H1 (cell line): ENCODE measurements at regions not wholly inside any gene's neighbourhood (a gene's known extent, or its start where the extent isn't known, plus 50 kb on each side); places are given as distances from the start of the nearest gene placed in this dataset.

Experiments used
- CTCF ChIA-PET: fragments of 300-600 bp; sonication (Branson Sonifier 250); formaldehyde crosslinking; loops from one replicate; lab custom pipeline; 2021; ENCODE audit not compliant: partially characterized antibody; lab: Charles Lee
- POLR2A ChIA-PET: fragments of 300-600 bp; sonication (Branson Sonifier 250); formaldehyde crosslinking; loops from one replicate; lab custom pipeline; 2021; ENCODE audit warnings: inconsistent platforms; ENCODE audit not compliant: partially characterized antibody; lab: Charles Lee
- DNase-seq, 2 experiments: peaks; one replicate each; pipeline versions ENCODE4 v3.0.0 to v3.0.0-alpha.2; 2010 to 2022; ENCODE audit warnings: low spot score in 2 of 2, low read depth in 1 of 2, mixed read lengths in 1 of 2
- FAIRE-seq: peaks from 2 replicates; lab custom pipeline; 2011; peaks lifted over from hg19 to GRCh38; lab: Jason Lieb, UNC
- H2AFZ ChIP-seq: 2 replicates; pipeline ENCODE4 v1.8.1; 2012; ENCODE audit warnings: low read length, inconsistent platforms
- H2AK5ac ChIP-seq: 2 replicates; pipeline ENCODE4 v1.6.1; 2013; ENCODE audit warnings: low read depth, low read length
- H2BK120ac ChIP-seq: replicated peaks from 2 replicates; pipeline ENCODE3; 2013; ENCODE audit warnings: low read depth, low read length, inconsistent platforms
- H2BK12ac ChIP-seq: 2 replicates; pipeline ENCODE4 v1.6.1; 2013; ENCODE audit warnings: low read depth, low read length
- H2BK15ac ChIP-seq: 2 replicates; pipeline ENCODE4 v1.6.1; 2013; ENCODE audit warnings: low read length
- H2BK20ac ChIP-seq: 2 replicates; pipeline ENCODE4 v1.6.1; 2013; ENCODE audit warnings: low read length
- H2BK5ac ChIP-seq: 2 replicates; pipeline ENCODE4 v1.6.1; 2013; ENCODE audit warnings: low read depth, low read length
- H3K14ac ChIP-seq: 2 replicates; pipeline ENCODE4 v1.6.1; 2013; ENCODE audit warnings: inconsistent platforms; ENCODE audit not compliant: insufficient read length
- H3K18ac ChIP-seq: 2 replicates; pipeline ENCODE4 v1.6.1; 2013; ENCODE audit warnings: low read length; ENCODE audit errors: extremely low read depth
- H3K23ac ChIP-seq: 2 replicates; pipeline ENCODE4 v1.6.1; 2013; ENCODE audit warnings: inconsistent platforms; ENCODE audit not compliant: insufficient read length
- H3K23me2 ChIP-seq: 2 replicates; pipeline ENCODE4 v1.6.1; 2013; ENCODE audit warnings: low read depth, low read length
- H3K27ac ChIP-seq: 2 replicates; pipeline ENCODE4 v1.6.1; 2011; ENCODE audit warnings: low read depth, low read length, inconsistent platforms
- H3K27me3 ChIP-seq, 4 experiments: replicated peaks in 1 of 4; 1 replicate in 1 of 4; 2 replicates in 3 of 4; pipeline versions ENCODE4 v1.6.1 to v1.8.1; 2011 to 2013; ENCODE audit warnings: low read length in 3 of 4, mild to moderate bottlenecking in 3 of 4, inconsistent platforms in 2 of 4, mixed read lengths in 2 of 4, moderate library complexity in 1 of 4; ENCODE audit not compliant: control insufficient read depth in 3 of 4, insufficient read depth in 3 of 4; ENCODE audit errors: extremely low read depth in 1 of 4
- H3K36me3 ChIP-seq, 4 experiments: 2 replicates each; pipeline versions ENCODE4 v1.6.1 to v1.8.1; 2011 to 2013; ENCODE audit warnings: mild to moderate bottlenecking in 4 of 4, low read length in 3 of 4, moderate library complexity in 2 of 4, control low read depth in 1 of 4, inconsistent platforms in 1 of 4; ENCODE audit not compliant: insufficient read depth in 4 of 4, control insufficient read depth in 2 of 4
- H3K4ac ChIP-seq: replicated peaks from 2 replicates; pipeline ENCODE3; 2013; ENCODE audit warnings: low read length, low read depth, mixed read lengths, inconsistent platforms; ENCODE audit not compliant: insufficient read length
- H3K4me1 ChIP-seq, 4 experiments: replicated peaks in 1 of 4; 1 replicate in 1 of 4; 2 replicates in 3 of 4; pipeline versions ENCODE4 v1.6.1 to v1.8.1; 2011 to 2013; ENCODE audit warnings: low read length in 3 of 4, inconsistent platforms in 2 of 4, mixed read lengths in 1 of 4; ENCODE audit not compliant: insufficient read depth in 4 of 4, control insufficient read depth in 3 of 4
- H3K4me2 ChIP-seq, 2 experiments: 2 replicates each; pipeline versions ENCODE4 v1.6.1 to v1.8.1; 2011 to 2013; ENCODE audit warnings: low read depth in 2 of 2, low read length in 2 of 2, control low read depth in 1 of 2, inconsistent platforms in 1 of 2, mild to moderate bottlenecking in 1 of 2; ENCODE audit not compliant: insufficient read depth in 1 of 2
- H3K4me3 ChIP-seq, 4 experiments: fragments of 200-600, 300-600 bp in 1 of 4; sonication (generic), shearing (Covaris generic), sonication (Bioruptor Twin) in 1 of 4; 2 replicates each; pipeline versions ENCODE4 v1.5.1 to v1.8.1; 2011 to 2016; ENCODE audit warnings: low read length in 4 of 4, low read depth in 3 of 4, control low read depth in 2 of 4, inconsistent platforms in 2 of 4, mild to moderate bottlenecking in 2 of 4, mixed read lengths in 1 of 4, moderate library complexity in 1 of 4; ENCODE audit not compliant: insufficient read depth in 2 of 4; ENCODE audit errors: extremely low read depth in 1 of 4
- H3K56ac ChIP-seq: replicated peaks from 2 replicates; pipeline ENCODE3; 2013; ENCODE audit warnings: low read depth, mild to moderate bottlenecking, mixed read lengths, low read length, inconsistent platforms; ENCODE audit not compliant: insufficient read length
- H3K79me1 ChIP-seq: 2 replicates; pipeline ENCODE4 v1.6.1; 2013; ENCODE audit warnings: low read depth, low read length, control low read depth
- H3K79me2 ChIP-seq, 2 experiments: 2 replicates each; pipeline versions ENCODE4 v1.6.1 to v1.8.1; 2012 to 2013; ENCODE audit warnings: low read length in 2 of 2, mild to moderate bottlenecking in 2 of 2, inconsistent platforms in 1 of 2; ENCODE audit not compliant: insufficient read depth in 2 of 2, control insufficient read depth in 1 of 2
- H3K9ac ChIP-seq, 4 experiments: replicated peaks in 1 of 4; 1 replicate in 1 of 4; 2 replicates in 3 of 4; pipeline versions ENCODE4 v1.6.1 to v1.8.1; 2011 to 2013; ENCODE audit warnings: low read depth in 3 of 4, low read length in 3 of 4, control low read depth in 2 of 4, mild to moderate bottlenecking in 2 of 4, moderate library complexity in 2 of 4, inconsistent platforms in 1 of 4; ENCODE audit errors: extremely low read depth in 1 of 4
- H3K9me3 ChIP-seq, 2 experiments: 2 replicates each; pipeline versions ENCODE4 v1.6.1 to v1.8.1; 2012 to 2013; ENCODE audit warnings: mild to moderate bottlenecking in 2 of 2, moderate library complexity in 2 of 2, control low read depth in 1 of 2, inconsistent platforms in 1 of 2, low read depth in 1 of 2, low read length in 1 of 2, mixed read lengths in 1 of 2; ENCODE audit not compliant: insufficient read depth in 2 of 2
- H4K20me1 ChIP-seq, 2 experiments: replicated peaks in 1 of 2; 2 replicates each; pipeline versions ENCODE3 to v1.8.1; 2011 to 2013; ENCODE audit warnings: inconsistent platforms in 2 of 2, low read length in 2 of 2, mild to moderate bottlenecking in 1 of 2; ENCODE audit not compliant: insufficient read depth in 2 of 2, control insufficient read depth in 1 of 2
- H4K5ac ChIP-seq: 2 replicates; pipeline ENCODE4 v1.6.1; 2013; ENCODE audit warnings: low read length, low read depth, mixed read lengths, inconsistent platforms; ENCODE audit not compliant: insufficient read length
- H4K8ac ChIP-seq: 2 replicates; pipeline ENCODE4 v1.8.0; 2013; ENCODE audit warnings: mild to moderate bottlenecking, moderate library complexity, low read length, inconsistent platforms; ENCODE audit not compliant: insufficient read depth; ENCODE audit errors: extremely low read depth
- H4K91ac ChIP-seq: replicated peaks from 2 replicates; pipeline ENCODE3; 2013; ENCODE audit warnings: low read length, mixed read lengths, inconsistent platforms; ENCODE audit not compliant: insufficient read length
- BACH1 ChIP-seq: IDR thresholded peaks from 2 replicates; pipeline ENCODE4 v1.6.1; 2012; ENCODE audit warnings: low read length, improper control_type of control experiment
- BCL11A ChIP-seq, 2 experiments: IDR thresholded peaks; one replicate each; pipeline ENCODE4 v1.6.1; 2011; ENCODE audit warnings: low read depth in 2 of 2, low read length in 2 of 2, mild to moderate bottlenecking in 2 of 2
- CTCF ChIP-seq, 3 experiments: IDR thresholded peaks; 1 replicate in 2 of 3; 2 replicates in 1 of 3; pipeline versions ENCODE4 v1.5.1 to v1.6.1; 2011; ENCODE audit warnings: low read length in 3 of 3, mild to moderate bottlenecking in 3 of 3, inconsistent platforms in 2 of 3, low read depth in 1 of 3, moderate library complexity in 1 of 3; ENCODE audit not compliant: insufficient read depth in 1 of 3; ENCODE audit errors: control extremely low read depth in 1 of 3
- HDAC2 ChIP-seq, 2 experiments: fragments of 300-600 bp in 1 of 2; sonication (generic) in 1 of 2; IDR thresholded peaks; 2 replicates each; pipeline ENCODE4 v1.6.1; 2011 to 2012; ENCODE audit warnings: low read depth in 2 of 2, low read length in 2 of 2, mild to moderate bottlenecking in 2 of 2, moderate library complexity in 2 of 2, borderline replicate concordance in 1 of 2, inconsistent platforms in 1 of 2
- JUND ChIP-seq: IDR thresholded peaks from 2 replicates; pipeline ENCODE4 v1.6.1; 2011; ENCODE audit warnings: mild to moderate bottlenecking, improper control_type of control experiment, low read length
- KDM4A ChIP-seq: IDR thresholded peaks from one replicate; pipeline ENCODE4 v1.7.1; 2012; ENCODE audit warnings: low read depth, mild to moderate bottlenecking, moderate library complexity, low read length, inconsistent platforms; ENCODE audit not compliant: severe bottlenecking
- RXRA ChIP-seq: IDR thresholded peaks from 2 replicates; pipeline ENCODE4 v1.6.1; 2011; ENCODE audit warnings: low read depth, mild to moderate bottlenecking, low read length, moderate library complexity; ENCODE audit not compliant: insufficient read depth
- SP1 ChIP-seq: IDR thresholded peaks from 2 replicates; pipeline ENCODE4 v1.6.1; 2011; ENCODE audit warnings: low read depth, low read length
- TBP ChIP-seq: IDR thresholded peaks from 2 replicates; pipeline ENCODE4 v1.6.1; 2011; ENCODE audit warnings: low read depth, low read length, improper control_type of control experiment
- WGBS, 2 experiments: shearing (Covaris generic) in 1 of 2; methylation state at CpG; one replicate each; pipeline versions ENCODE4 v1.1.6 to v1.1.7; 2013 to 2015; ENCODE audit warnings: low lambda C conversion rate in 2 of 2, mixed read lengths in 2 of 2, inconsistent platforms in 1 of 2, low coverage in 1 of 2, missing lambda C conversion rate in 1 of 2; ENCODE audit not compliant: insufficient replicate concordance in 2 of 2, insufficient coverage in 1 of 2, insufficient read length in 1 of 2; ENCODE audit errors: extremely low coverage in 1 of 2, missing lambda C conversion rate in 1 of 2; 5-methylcytosine and 5-hydroxymethylcytosine counted together
- TF ChIP-seq, protein P1 (sequence below): IDR thresholded peaks from 2 replicates; pipeline ENCODE4 v1.6.1; 2012; ENCODE audit warnings: inconsistent platforms

GRCh38 chr3:31014317-31015040 is 120.0 kb upstream of the GADL1 start:
- H3K79me1 ChIP-seq: no peaks in the 10 kb centered on the region
- H3K79me2 ChIP-seq: no peaks in the 10 kb centered on the region
- H2BK15ac ChIP-seq: no peak overlapping the region
- no peak overlapping the region for H3K14ac ChIP-seq
- FAIRE-seq (no peak), DNase-seq (no peak)
- no peaks in the 10 kb centered on the region for H3K23me2 ChIP-seq
- no peak overlapping the region for H4K5ac ChIP-seq
- H3K4me3 ChIP-seq: no peak overlapping the region
- no peaks in the 10 kb centered on the region for H3K36me3 ChIP-seq
- no peak overlapping the region for H2AFZ ChIP-seq
- no peak overlapping the region for H3K23ac ChIP-seq
- H4K91ac ChIP-seq: no peak overlapping the region
- H3K9me3 ChIP-seq: peaks cover 0 to 4% of the 10 kb centered on the region in 2 experiments; a peak in 1 of 4 replicates
- no peaks in the 10 kb centered on the region for H4K20me1 ChIP-seq
- no peak overlapping the region for H3K18ac ChIP-seq
- no peaks in the 10 kb centered on the region for H3K4me1 ChIP-seq
- no peak overlapping the region for H2BK5ac ChIP-seq
- WGBS, 2 experiments: 87% methylated on average over 8 of the region's 8 CpGs; no CpG with 5 or more reads in 1 of the 2 experiments
- H3K4ac ChIP-seq: no peak overlapping the region
- H3K27me3 ChIP-seq: peaks cover 0 to 29% (median 13%) of the 10 kb centered on the region in 4 experiments; a peak in 5 of 7 replicates
- CTCF ChIA-PET: interaction anchor here (0.5 to 0.6 kb wide), 2 partner anchors 24 to 111 kb away, joined by 3 to 4 read pairs; no protein-coding TSS in a partner anchor
- POLR2A ChIA-PET: no interaction called here
- no peak overlapping the region for H3K4me2 ChIP-seq
- H2BK12ac ChIP-seq: no peak overlapping the region
- H2BK120ac ChIP-seq: no peak overlapping the region
- no peak overlapping the region for H2BK20ac ChIP-seq
- H3K56ac ChIP-seq: no peak overlapping the region
- no peak overlapping the region for H4K8ac ChIP-seq
- H2AK5ac ChIP-seq: no peak overlapping the region
- no peak overlapping the region for H3K9ac ChIP-seq
- H3K27ac ChIP-seq: no peak overlapping the region
- TF ChIP-seq BCL11A (IDR thresholded peaks at IDR 0.05; ENCODE audit: low read depth in 2 of 2, low read length in 2 of 2) (no peak), JUND (no peak), HDAC2 (IDR thresholded peaks at IDR 0.05; ENCODE audit: borderline replicate concordance in 1 of 2, low read depth in 2 of 2, low read length in 2 of 2) (no peak), SP1 (no peak), BACH1 (no peak), CTCF (IDR thresholded peaks at IDR 0.05; ENCODE audit: control extremely low read depth in 1 of 3, insufficient read depth in 1 of 3, low read depth in 1 of 3, low read length in 3 of 3) (no peak), KDM4A (no peak), RXRA (no peak), TBP (no peak)
- TF ChIP-seq, protein P1, sequence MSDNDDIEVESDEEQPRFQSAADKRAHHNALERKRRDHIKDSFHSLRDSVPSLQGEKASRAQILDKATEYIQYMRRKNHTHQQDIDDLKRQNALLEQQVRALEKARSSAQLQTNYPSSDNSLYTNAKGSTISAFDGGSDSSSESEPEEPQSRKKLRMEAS: no peak
